Gastrocnemius medialis (tissue), 4 donors: ENCODE measurements at regions not wholly inside any gene's neighbourhood (a gene's known extent, or its start where the extent isn't known, plus 50 kb on each side); places are given as distances from the start of the nearest gene placed in this dataset.

ENCODE experiments used
- ATAC-seq, 2 donors: fragments of 150-250 bp; one replicate each; pipeline ENCODE4 v1.9.1; 2016
- DNase-seq, 2 donors: peaks; one replicate each; pipeline ENCODE4 v3.0.0-alpha.2; 2019
- H3K27ac ChIP-seq, 4 donors: fragments of 200-600 bp; sonication (generic); 1 replicate in 1 of 4; 2 replicates in 3 of 4; pipeline ENCODE4 v1.5.1; 2016 to 2018; ENCODE audit warnings: mild to moderate bottlenecking in 2 of 4, moderate library complexity in 1 of 4
- H3K27me3 ChIP-seq, 3 donors: fragments of 200-600 bp; sonication (generic) in 2 of 3; 1 replicate in 1 of 3; 2 replicates in 2 of 3; pipeline versions ENCODE4 v1.5.1 to v1.6.0; 2016 to 2019; ENCODE audit warnings: mild to moderate bottlenecking in 1 of 3, moderate library complexity in 1 of 3
- H3K36me3 ChIP-seq, 2 donors: fragments of 200-600 bp; sonication (generic) in 1 of 2; one replicate each; pipeline ENCODE4 v1.5.1; 2017 to 2018
- H3K4me1 ChIP-seq, 2 donors: fragments of 200-600 bp; sonication (generic) in 1 of 2; one replicate each; pipeline ENCODE4 v1.5.1; 2016 to 2017; ENCODE audit warnings: mild to moderate bottlenecking in 2 of 2
- H3K4me3 ChIP-seq, 4 donors: fragments of 200-600 bp; sonication (generic) in 3 of 4; 1 replicate in 1 of 4; 2 replicates in 3 of 4; pipeline ENCODE4 v1.5.1; 2016 to 2019; ENCODE audit warnings: mild to moderate bottlenecking in 2 of 4
- H3K9me3 ChIP-seq, 3 donors: fragments of 200-600 bp; sonication (generic) in 2 of 3; 1 replicate in 1 of 3; 2 replicates in 2 of 3; pipeline ENCODE4 v1.5.1; 2016 to 2019
- POLR2A ChIP-seq, 2 donors: fragments of 450-650 bp; IDR thresholded peaks; one replicate each; pipeline ENCODE4 v1.6.1; 2017; ENCODE audit warnings: antibody characterized with exemption in 2 of 2, mild to moderate bottlenecking in 2 of 2, moderate library complexity in 2 of 2
- in situ Hi-C, 4 donors: fragments of 200-750 bp; cut with MboI; loops; one replicate each; pipeline versions ENCODE4 v1.15.0 to v1.8.0; 2017; ENCODE audit warnings: low sequenced_read_pairs in 4 of 4
- intact Hi-C: fragments of 100-400 bp; cut with DNase I; formaldehyde crosslinking; loops from one replicate; pipeline ENCODE4 v1.15.1; 2023; ENCODE audit warnings: low total_unique reads
- TF ChIP-seq, protein P1 (sequence below), 5 experiments: fragments of 450-650 bp in 3 of 5; fragments of 200-600 bp in 2 of 5; sonication (generic) in 2 of 5; IDR thresholded peaks in 4 of 5; conservative IDR thresholded peaks in 1 of 5; 1 replicate in 4 of 5; 2 replicates in 1 of 5; pipeline ENCODE4 v1.5.1; 2016 to 2019; ENCODE audit warnings: antibody characterized with exemption in 5 of 5, mild to moderate bottlenecking in 3 of 5, moderate library complexity in 3 of 5

DNA sequence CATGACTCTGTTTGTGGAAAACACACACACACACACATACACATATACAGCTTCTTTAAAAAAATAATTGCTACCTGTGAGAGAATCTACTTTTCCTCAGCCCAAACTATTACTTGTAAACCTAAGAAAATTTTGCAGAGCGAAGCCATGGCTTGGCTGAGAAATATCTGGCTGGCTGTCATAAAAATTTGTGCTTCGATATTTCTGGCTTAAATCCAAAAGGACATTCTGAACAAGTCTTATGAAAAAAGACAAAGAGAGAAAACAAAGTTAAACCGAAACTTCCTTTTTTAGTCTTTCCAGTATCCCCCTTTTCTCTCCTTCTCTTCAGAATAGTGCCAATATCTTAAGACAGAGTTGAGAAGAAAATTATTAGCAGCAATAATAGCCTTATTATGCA is 2048.0 kb downstream of the SUCLG1 start:
- TF ChIP-seq, protein P1, sequence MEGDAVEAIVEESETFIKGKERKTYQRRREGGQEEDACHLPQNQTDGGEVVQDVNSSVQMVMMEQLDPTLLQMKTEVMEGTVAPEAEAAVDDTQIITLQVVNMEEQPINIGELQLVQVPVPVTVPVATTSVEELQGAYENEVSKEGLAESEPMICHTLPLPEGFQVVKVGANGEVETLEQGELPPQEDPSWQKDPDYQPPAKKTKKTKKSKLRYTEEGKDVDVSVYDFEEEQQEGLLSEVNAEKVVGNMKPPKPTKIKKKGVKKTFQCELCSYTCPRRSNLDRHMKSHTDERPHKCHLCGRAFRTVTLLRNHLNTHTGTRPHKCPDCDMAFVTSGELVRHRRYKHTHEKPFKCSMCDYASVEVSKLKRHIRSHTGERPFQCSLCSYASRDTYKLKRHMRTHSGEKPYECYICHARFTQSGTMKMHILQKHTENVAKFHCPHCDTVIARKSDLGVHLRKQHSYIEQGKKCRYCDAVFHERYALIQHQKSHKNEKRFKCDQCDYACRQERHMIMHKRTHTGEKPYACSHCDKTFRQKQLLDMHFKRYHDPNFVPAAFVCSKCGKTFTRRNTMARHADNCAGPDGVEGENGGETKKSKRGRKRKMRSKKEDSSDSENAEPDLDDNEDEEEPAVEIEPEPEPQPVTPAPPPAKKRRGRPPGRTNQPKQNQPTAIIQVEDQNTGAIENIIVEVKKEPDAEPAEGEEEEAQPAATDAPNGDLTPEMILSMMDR (IDR thresholded peaks at IDR 0.05 in 4 of 5, conservative IDR thresholded peaks at IDR 0.05 in 1 of 5), result no peak
- Histone ChIP-seq H3K27me3 (no peaks in the 10 kb centered on the region), H3K4me1 (no peaks in the 10 kb centered on the region), H3K27ac (no peak overlapping the region), H3K36me3 (no peaks in the 10 kb centered on the region), H3K4me3 (no peak overlapping the region), H3K9me3 (no peaks in the 10 kb centered on the region)
- ATAC-seq (no peak), DNase-seq (no peak)
- intact Hi-C loops, result no loop called here
- in situ Hi-C loops, result no loop called here

DNA sequence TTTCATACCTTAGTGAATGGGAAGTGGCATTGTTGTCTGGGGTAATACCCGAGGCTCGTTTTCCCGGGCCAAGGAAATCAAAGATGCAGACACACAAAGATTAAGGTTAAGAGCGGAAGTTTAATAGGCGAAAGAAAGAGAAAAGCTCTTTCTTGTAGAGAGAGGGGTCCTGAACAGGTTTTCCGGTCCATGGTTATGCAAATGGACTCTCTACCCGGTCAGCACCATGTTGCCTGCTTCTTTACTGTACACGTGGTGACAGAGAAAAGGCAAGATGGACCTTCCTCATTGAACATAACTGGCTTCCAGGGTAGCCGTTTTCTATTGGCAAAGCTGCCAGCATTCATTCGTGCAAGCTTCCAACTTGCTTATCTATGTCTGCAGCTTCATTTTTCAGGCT is 2063.5 kb downstream of the SUCLG1 start:
- Histone ChIP-seq H3K27me3 (no peaks in the 10 kb centered on the region), H3K36me3 (no peaks in the 10 kb centered on the region), H3K9me3 (no peaks in the 10 kb centered on the region), H3K27ac (no peak overlapping the region), H3K4me1 (no peaks in the 10 kb centered on the region), H3K4me3 (no peak overlapping the region)
- intact Hi-C loops, result no loop called here
- DNase-seq (no peak), ATAC-seq (no peak)
- TF ChIP-seq POLR2A (IDR thresholded peaks at IDR 0.05), result no peak
- TF ChIP-seq, protein P1 (IDR thresholded peaks at IDR 0.05 in 4 of 5, conservative IDR thresholded peaks at IDR 0.05 in 1 of 5), result no peak
- in situ Hi-C loops, result no loop called here

DNA sequence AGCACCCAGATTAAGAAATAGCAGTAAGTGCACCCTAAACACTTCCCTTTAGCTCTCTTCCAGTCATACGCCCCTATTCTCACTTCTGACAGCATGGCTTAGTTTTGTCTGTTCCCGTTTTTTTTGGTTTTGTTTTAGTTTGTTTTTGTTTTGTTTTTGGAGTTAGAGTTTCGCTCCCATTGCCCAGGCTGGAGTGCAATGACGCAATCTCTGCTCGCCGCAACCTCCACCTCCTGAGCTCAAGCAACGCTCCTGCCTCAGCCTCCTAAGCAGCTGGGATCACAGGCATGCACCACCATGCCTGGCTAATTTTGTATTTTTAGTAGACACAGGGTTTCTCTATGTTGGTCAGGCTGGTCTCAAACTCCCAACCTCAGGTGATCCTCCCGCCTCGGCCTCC is 2067.7 kb downstream of the SUCLG1 start:
- Histone ChIP-seq H3K36me3 (no peaks in the 10 kb centered on the region), H3K4me3 (no peak overlapping the region), H3K27me3 (no peaks in the 10 kb centered on the region), H3K4me1 (no peaks in the 10 kb centered on the region), H3K9me3 (no peaks in the 10 kb centered on the region), H3K27ac (no peak overlapping the region)
- TF ChIP-seq, protein P1 (IDR thresholded peaks at IDR 0.05 in 4 of 5, conservative IDR thresholded peaks at IDR 0.05 in 1 of 5), result no peak
- TF ChIP-seq POLR2A (IDR thresholded peaks at IDR 0.05), result no peak
- DNase-seq, result no peak
- in situ Hi-C loops (no loop called here), intact Hi-C loops (no loop called here)
- no peak for ATAC-seq

DNA sequence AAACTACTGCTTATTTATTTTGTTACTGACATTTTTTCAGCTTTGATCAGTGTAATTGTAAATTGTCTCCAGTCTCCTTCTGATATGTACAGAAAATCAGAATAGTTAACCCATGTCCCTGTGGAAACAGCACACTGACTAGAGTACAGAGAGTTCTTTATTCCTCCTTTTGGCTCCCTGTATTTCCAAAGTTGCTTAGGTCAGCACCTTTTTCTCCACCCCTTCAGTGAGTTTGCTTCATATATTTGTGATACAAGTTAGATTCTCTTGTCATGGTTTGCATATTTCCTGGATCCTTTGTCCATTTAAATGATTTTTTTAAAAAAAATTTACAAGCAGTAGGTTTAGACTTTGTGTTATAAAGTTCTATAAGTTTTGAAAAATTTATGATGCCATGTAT is 2051.1 kb upstream of the LRRTM1 start:
- TF ChIP-seq, protein P1 (IDR thresholded peaks at IDR 0.05 in 4 of 5, conservative IDR thresholded peaks at IDR 0.05 in 1 of 5), result no peak
- no peak for TF ChIP-seq POLR2A (IDR thresholded peaks at IDR 0.05)
- DNase-seq (no peak), ATAC-seq (no peak)
- H3K4me3 ChIP-seq, result no peak overlapping the region
- H3K9me3 ChIP-seq, result no peaks in the 10 kb centered on the region
- no peaks in the 10 kb centered on the region for H3K27me3 ChIP-seq
- no peaks in the 10 kb centered on the region for H3K36me3 ChIP-seq
- no peak overlapping the region for H3K27ac ChIP-seq
- intact Hi-C loops (no loop called here), in situ Hi-C loops (no loop called here)
- H3K4me1 ChIP-seq, result no peaks in the 10 kb centered on the region

DNA sequence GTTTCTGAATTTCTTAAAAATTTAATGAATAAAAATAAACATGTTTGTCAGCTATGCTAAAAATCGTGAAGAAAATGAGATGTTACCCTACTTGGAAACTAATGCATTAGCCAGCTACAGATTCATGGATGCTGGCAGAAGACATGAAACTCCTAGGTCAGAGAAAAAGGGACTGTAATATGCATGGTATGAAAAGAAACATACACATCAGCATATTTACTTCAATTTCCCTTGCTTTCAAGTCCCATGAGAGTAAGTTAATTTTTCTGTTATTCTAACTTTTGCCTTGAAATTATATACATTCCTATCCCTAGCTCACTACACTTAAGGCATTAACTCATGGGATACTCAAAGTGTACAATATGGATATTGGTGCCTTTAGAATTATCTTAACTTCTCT is 2041.4 kb upstream of the LRRTM1 start:
- no peak for ATAC-seq
- DNase-seq, result no peak
- H3K4me1 ChIP-seq, result no peaks in the 10 kb centered on the region
- TF ChIP-seq, protein P1 (IDR thresholded peaks at IDR 0.05 in 4 of 5, conservative IDR thresholded peaks at IDR 0.05 in 1 of 5), result no peak
- no peak overlapping the region for H3K27ac ChIP-seq
- no peaks in the 10 kb centered on the region for H3K27me3 ChIP-seq
- no peak overlapping the region for H3K4me3 ChIP-seq
- no peaks in the 10 kb centered on the region for H3K36me3 ChIP-seq
- intact Hi-C loops, result no loop called here
- H3K9me3 ChIP-seq, result no peaks in the 10 kb centered on the region
- in situ Hi-C loops, result no loop called here
